ENCODE measurements at regions not wholly inside any gene's neighbourhood (a gene's known extent, or its start where the extent isn't known, plus 50 kb on each side); places are given as distances from the start of the nearest gene placed in this dataset.
A peak's percentile ranks its signal among the peaks of the same experiment; 100 is the strongest.

DNA sequence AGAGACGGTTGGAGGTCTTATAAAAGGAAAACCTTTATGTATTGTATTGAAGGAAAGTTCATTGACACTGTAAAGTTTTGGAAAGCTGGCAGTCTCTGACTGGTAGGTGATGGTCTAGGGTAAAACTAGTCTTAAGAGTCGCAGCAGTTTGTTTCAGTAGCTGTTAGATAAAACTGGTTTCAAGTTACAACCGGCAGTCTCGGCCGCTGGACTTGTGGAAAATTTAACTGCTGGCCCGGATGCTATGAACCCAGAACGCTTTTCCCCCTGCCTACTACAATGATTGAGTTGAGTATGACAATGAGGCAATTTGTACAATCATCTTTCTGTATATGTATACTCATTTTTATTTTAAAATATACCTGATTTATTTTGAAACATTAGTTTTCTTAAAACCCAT lies 1426.9 kb downstream of the AACS start:
- Mint-ChIP-seq H3K4me1 (no peaks in the 10 kb centered on the region), H3K9me3 (peaks cover 95% of the 10 kb centered on the region), H3K27ac (no peak overlapping the region), H3K27me3 (ENCODE audit: insufficient read depth, low read depth, poor library complexity) (peaks cover 3% of the 10 kb centered on the region), H3K36me3 (ENCODE audit: low read depth) (peaks cover 45% of the 10 kb centered on the region; the same call in 2 of the 3 replicates), H3K4me3 (no peak overlapping the region)
- no peaks in the 10 kb centered on the region for H3K9me2 ChIP-seq (ENCODE audit: insufficient read depth)
- no peaks in the 10 kb centered on the region for H3K4me1 ChIP-seq (ENCODE audit: insufficient read depth)
- H3K27ac ChIP-seq (ENCODE audit: low read depth), result no peak overlapping the region
- H3K36me3 ChIP-seq (ENCODE audit: insufficient read depth), result no peaks in the 10 kb centered on the region
- H3K27me3 ChIP-seq (ENCODE audit: insufficient read depth), result no peaks in the 10 kb centered on the region
- H3F3A ChIP-seq (replicated peaks; ENCODE audit: low read depth), result no peaks in the 10 kb centered on the region
- no peak overlapping the region for H3K4me3 ChIP-seq
- H3K4me2 ChIP-seq, result no peak overlapping the region
- ATAC-seq (no peak), DNase-seq (ENCODE audit: low spot score) (peak; percentile 4)
- H4K20me1 ChIP-seq (replicated peaks; ENCODE audit: insufficient read depth), result no peaks in the 10 kb centered on the region
- no peak overlapping the region for H2AFZ ChIP-seq
- TF ChIP-seq ZNF114 (CRISPR knock-in tag; IDR thresholded peaks at IDR 0.05), result no peak
- no peak for TF ChIP-seq ETS1 (IDR thresholded peaks at IDR 0.05)
- TF ChIP-seq POLR2AphosphoS5 (IDR thresholded peaks at IDR 0.05; ENCODE audit: low read depth), result no peak
- TF ChIP-seq CREB1 (CRISPR knock-in tag; IDR thresholded peaks at IDR 0.05; ENCODE audit: low read depth), result no peak
- TF ChIP-seq, protein P1, sequence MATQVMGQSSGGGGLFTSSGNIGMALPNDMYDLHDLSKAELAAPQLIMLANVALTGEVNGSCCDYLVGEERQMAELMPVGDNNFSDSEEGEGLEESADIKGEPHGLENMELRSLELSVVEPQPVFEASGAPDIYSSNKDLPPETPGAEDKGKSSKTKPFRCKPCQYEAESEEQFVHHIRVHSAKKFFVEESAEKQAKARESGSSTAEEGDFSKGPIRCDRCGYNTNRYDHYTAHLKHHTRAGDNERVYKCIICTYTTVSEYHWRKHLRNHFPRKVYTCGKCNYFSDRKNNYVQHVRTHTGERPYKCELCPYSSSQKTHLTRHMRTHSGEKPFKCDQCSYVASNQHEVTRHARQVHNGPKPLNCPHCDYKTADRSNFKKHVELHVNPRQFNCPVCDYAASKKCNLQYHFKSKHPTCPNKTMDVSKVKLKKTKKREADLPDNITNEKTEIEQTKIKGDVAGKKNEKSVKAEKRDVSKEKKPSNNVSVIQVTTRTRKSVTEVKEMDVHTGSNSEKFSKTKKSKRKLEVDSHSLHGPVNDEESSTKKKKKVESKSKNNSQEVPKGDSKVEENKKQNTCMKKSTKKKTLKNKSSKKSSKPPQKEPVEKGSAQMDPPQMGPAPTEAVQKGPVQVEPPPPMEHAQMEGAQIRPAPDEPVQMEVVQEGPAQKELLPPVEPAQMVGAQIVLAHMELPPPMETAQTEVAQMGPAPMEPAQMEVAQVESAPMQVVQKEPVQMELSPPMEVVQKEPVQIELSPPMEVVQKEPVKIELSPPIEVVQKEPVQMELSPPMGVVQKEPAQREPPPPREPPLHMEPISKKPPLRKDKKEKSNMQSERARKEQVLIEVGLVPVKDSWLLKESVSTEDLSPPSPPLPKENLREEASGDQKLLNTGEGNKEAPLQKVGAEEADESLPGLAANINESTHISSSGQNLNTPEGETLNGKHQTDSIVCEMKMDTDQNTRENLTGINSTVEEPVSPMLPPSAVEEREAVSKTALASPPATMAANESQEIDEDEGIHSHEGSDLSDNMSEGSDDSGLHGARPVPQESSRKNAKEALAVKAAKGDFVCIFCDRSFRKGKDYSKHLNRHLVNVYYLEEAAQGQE (IDR thresholded peaks at IDR 0.05; ENCODE audit: unreplicated experiment), result no peak
- TF ChIP-seq CTCF (conservative IDR thresholded peaks at IDR 0.05; ENCODE audit: low read depth in 2 of 2), result no peak
- no peak for TF ChIP-seq STAT1 (IDR thresholded peaks at IDR 0.05; ENCODE audit: unreplicated experiment)
- TF ChIP-seq, protein P2, sequence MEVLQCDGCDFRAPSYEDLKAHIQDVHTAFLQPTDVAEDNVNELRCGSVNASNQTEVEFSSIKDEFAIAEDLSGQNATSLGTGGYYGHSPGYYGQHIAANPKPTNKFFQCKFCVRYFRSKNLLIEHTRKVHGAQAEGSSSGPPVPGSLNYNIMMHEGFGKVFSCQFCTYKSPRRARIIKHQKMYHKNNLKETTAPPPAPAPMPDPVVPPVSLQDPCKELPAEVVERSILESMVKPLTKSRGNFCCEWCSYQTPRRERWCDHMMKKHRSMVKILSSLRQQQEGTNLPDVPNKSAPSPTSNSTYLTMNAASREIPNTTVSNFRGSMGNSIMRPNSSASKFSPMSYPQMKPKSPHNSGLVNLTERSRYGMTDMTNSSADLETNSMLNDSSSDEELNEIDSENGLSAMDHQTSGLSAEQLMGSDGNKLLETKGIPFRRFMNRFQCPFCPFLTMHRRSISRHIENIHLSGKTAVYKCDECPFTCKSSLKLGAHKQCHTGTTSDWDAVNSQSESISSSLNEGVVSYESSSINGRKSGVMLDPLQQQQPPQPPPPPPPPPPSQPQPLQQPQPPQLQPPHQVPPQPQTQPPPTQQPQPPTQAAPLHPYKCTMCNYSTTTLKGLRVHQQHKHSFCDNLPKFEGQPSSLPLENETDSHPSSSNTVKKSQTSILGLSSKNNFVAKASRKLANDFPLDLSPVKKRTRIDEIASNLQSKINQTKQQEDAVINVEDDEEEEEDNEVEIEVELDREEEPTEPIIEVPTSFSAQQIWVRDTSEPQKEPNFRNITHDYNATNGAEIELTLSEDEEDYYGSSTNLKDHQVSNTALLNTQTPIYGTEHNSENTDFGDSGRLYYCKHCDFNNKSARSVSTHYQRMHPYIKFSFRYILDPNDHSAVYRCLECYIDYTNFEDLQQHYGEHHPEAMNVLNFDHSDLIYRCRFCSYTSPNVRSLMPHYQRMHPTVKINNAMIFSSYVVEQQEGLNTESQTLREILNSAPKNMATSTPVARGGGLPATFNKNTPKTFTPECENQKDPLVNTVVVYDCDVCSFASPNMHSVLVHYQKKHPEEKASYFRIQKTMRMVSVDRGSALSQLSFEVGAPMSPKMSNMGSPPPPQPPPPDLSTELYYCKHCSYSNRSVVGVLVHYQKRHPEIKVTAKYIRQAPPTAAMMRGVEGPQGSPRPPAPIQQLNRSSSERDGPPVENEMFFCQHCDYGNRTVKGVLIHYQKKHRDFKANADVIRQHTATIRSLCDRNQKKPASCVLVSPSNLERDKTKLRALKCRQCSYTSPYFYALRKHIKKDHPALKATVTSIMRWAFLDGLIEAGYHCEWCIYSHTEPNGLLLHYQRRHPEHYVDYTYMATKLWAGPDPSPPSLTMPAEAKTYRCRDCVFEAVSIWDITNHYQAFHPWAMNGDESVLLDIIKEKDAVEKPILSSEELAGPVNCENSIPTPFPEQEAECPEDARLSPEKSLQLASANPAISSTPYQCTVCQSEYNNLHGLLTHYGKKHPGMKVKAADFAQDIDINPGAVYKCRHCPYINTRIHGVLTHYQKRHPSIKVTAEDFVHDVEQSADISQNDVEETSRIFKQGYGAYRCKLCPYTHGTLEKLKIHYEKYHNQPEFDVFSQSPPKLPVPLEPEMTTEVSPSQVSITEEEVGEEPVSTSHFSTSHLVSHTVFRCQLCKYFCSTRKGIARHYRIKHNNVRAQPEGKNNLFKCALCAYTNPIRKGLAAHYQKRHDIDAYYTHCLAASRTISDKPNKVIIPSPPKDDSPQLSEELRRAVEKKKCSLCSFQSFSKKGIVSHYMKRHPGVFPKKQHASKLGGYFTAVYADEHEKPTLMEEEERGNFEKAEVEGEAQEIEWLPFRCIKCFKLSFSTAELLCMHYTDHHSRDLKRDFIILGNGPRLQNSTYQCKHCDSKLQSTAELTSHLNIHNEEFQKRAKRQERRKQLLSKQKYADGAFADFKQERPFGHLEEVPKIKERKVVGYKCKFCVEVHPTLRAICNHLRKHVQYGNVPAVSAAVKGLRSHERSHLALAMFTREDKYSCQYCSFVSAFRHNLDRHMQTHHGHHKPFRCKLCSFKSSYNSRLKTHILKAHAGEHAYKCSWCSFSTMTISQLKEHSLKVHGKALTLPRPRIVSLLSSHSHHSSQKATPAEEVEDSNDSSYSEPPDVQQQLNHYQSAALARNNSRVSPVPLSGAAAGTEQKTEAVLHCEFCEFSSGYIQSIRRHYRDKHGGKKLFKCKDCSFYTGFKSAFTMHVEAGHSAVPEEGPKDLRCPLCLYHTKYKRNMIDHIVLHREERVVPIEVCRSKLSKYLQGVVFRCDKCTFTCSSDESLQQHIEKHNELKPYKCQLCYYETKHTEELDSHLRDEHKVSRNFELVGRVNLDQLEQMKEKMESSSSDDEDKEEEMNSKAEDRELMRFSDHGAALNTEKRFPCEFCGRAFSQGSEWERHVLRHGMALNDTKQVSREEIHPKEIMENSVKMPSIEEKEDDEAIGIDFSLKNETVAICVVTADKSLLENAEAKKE (CRISPR knock-in tag; IDR thresholded peaks at IDR 0.05), result no peak
- TF ChIP-seq NANOG (IDR thresholded peaks at IDR 0.05; ENCODE audit: borderline replicate concordance), result no peak
- no peak for TF ChIP-seq JUNB (IDR thresholded peaks at IDR 0.05; ENCODE audit: unreplicated experiment)
- TF ChIP-seq EZH2phosphoT487 (IDR thresholded peaks at IDR 0.05; ENCODE audit: unreplicated experiment), result no peak
- no peak for TF ChIP-seq ZNF331 (CRISPR knock-in tag; IDR thresholded peaks at IDR 0.05; ENCODE audit: low read depth)
- TF ChIP-seq EZH2 (IDR thresholded peaks at IDR 0.05; ENCODE audit: low read depth, unreplicated experiment), result no peak
- no peaks in the 10 kb centered on the region for H3K79me2 ChIP-seq (replicated peaks; ENCODE audit: insufficient read depth)
